ENCODE measurements at regions not wholly inside any gene's neighbourhood (a gene's known extent, or its start where the extent isn't known, plus 50 kb on each side); places are given as distances from the start of the nearest gene placed in this dataset.
"Not testable (repeated sequence)": the region's sequence is repeated elsewhere in the genome, so short reads cannot be mapped to it uniquely, and the experiment has no call there.

DNA sequence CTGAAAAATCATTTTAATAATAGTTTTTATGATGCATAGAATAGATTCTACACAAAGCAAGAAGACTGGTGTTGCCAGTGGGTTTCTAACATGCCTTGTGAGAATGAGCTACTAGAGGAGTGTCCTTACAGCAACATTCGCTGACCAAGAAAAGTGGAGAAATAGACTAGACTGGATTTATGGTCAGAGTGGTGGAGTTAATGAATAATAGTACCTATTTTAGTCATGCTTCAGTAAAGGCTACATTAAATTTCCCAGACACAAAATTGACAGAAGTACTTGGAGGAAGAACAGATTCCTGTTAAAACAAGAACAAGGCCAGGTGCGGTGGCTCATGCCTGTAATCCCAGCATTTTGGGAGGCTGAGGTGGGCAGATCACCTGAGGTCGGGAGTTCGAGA is 539.2 kb downstream of the ETS1 start:
- DNase-seq (ENCODE audit: low read depth in 2 of 3, low spot score in 2 of 3): no peak

DNA sequence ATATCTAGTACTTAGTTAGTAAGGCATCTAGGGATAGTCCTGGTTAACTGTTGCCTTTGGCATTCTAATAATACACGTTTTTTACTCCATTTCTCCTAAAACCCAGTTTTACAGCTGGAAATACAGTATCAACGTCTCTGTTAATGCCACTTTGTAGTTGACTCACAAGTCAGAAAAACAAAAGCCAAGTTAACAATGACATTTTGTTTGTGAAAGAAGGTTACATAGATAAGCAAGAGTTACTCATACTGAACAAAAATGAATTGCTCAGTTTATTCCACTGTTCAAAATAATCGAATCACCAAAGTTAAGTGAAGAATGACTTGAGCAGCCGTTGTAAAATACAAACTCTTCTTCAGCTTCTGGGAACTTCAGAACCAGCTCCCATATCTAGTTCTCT is 540.3 kb downstream of the ETS1 start:
- DNase-seq (ENCODE audit: low read depth in 2 of 3, low spot score in 2 of 3): no peak

DNA sequence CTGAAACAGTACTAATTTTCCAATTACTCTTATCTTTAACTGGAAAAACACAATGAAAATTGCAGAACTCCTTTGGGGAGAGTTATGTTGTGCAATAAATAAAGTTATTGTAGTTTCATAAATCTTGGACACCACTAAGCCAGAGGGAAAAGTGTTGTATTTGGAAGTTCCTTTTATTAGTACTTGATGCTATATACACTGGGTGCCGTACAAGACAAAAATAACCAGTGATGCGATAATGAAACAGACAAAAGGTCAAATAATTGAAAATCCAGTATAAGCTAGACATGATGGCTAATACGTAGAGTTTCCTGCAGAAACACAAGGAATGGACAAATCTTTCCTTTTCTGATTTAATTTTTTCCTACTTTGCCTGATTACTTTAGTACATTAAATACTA is 541.1 kb downstream of the ETS1 start:
- no peak for DNase-seq (ENCODE audit: low read depth in 2 of 3, low spot score in 2 of 3)

DNA sequence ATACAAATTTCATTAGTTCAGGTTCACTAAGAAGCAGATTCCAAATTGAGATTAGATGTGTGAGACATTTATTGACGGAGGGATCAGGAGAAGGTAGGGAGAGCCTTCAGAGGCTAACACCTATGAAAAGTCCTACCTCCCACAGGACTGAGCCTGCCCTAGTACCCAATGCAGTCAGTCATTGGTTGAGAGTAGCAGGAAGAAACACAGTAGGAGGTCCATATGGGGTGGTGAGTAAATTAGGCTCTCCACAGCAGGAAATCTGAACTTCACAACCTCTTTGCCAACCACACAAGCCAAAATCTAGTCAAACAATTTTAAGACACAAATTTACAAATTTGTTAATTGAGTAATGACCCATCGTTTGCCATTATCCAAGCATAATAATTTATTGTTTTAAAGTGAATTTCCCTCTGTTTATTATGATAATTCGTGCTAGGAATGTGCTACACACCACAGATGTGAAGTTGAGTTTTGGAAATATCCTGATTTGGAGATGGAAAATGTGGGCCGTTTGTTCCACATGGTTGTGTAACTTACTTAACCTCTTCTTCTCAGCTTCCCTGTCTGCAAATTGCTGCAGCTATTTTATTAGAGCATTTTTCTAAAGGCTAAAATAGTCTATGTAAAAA is 542.1 kb downstream of the ETS1 start:
- DNase-seq (ENCODE audit: low read depth in 2 of 3, low spot score in 2 of 3): no peak

- DNase-seq (ENCODE audit: low read depth in 2 of 3, low spot score in 2 of 3): no peak
These were observed 545.0 kb downstream of the ETS1 start for GRCh38 chr11:128042290-128042751.

DNA sequence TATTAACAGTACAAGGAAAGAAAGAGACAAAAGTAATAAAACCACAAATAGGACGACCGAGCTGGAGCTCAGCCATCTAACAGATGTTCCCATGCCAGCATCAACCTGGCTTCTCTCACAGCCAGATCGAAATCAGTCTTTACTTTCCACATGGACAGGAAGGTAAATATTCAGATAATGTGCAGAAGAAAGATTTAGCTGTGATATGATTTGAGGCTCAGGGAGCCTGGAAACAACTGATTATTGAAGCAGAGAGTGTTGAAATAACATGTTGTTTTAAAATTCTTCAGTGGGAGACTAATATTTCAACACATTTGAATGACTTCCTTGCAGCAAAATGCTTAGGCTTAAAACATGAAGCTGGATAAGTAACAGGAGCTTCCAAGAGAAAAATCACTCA is 546.8 kb downstream of the ETS1 start:
- DNase-seq (ENCODE audit: low read depth in 2 of 3, low spot score in 2 of 3): no peak

DNA sequence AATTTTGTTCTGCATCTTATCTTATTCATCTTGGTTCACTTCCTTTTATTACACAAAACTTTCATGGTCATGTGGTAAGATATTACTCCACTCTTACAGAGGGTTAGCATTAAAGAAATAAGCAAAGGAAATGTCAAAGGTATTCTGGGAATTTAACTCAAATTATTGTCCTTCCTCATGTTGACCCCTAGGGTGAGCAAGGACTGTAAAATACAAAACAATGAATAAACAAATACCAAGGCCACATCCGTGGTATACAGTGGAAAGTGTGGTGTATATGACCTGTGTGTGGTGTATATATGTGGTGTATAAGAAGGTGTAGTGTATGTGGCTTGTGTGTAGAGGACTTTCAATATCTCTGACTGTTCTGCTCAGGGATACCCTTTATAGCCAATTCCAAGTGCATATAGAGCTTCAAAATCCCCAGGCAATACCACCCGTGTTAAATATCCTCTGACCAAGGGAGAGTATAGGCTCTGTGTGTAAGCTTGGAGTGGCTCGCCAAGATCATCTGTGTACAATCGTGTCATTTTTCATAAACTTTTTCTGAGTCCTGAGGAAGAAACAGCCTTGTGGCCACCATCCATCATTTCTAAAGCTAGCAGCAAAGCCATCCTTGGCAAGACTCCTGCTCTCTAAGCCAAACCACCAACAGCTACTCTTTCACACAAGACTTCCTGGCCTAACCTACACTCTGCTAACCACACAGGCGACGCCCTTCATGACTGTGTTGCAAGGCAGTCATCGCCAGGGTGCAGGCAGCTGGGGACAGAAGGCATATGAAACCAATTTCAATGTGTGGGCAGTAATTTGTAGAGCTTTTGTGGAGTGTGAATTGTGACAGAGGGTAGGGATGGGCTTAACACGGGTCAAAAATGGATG is 548.0 kb downstream of the ETS1 start:
- peak in 2 of 3 experiments; percentile 46 to 54 for DNase-seq (ENCODE audit: low read depth in 2 of 3, low spot score in 2 of 3)

DNA sequence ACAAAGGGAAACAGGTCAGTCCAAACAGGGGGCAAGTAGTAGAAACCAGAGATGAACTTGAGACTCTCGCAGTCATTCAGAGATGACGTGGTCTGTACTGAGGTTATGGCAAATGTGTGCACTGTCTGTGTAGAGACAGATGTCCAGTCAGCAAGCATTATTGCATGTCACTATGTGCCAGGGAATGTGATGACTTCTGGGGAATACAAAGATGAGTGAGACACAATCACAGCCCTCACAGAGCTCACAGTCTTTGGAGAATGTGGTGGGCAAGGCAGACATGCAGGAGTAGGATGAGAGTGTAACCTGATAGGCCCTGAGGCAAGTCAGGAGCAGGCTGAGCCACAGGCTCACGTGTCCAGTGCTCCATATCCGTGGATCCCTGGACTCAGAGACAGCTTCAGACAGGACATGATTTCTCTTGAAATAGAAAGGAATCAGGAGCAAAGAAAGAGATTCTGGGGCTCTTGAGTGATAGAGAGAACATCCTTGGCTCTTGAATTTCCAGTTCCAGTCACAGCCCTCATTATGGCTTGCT is 550.7 kb downstream of the ETS1 start:
- DNase-seq (ENCODE audit: low read depth in 2 of 3, low spot score in 2 of 3): no peak

DNA sequence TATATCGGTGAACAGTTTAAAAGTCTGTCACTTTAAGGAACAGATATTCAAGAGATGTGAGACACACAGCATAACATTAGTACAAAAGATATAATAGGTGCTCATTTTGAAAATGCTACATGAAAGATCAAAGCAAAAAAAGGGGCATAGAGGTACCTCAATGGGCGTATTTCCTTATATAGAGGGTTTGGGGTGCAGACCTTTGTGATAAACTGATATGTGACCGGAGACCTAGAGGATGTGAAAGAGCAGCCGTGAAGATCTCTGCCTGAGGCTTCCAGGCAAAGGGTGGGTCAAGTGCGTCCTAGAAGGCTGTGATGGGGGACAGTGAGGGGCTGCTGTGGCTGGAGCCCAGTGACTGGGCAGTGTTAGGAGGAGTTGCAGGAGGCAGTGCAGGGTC is 551.4 kb downstream of the ETS1 start:
- no peak for DNase-seq (ENCODE audit: low read depth in 2 of 3, low spot score in 2 of 3)

DNA sequence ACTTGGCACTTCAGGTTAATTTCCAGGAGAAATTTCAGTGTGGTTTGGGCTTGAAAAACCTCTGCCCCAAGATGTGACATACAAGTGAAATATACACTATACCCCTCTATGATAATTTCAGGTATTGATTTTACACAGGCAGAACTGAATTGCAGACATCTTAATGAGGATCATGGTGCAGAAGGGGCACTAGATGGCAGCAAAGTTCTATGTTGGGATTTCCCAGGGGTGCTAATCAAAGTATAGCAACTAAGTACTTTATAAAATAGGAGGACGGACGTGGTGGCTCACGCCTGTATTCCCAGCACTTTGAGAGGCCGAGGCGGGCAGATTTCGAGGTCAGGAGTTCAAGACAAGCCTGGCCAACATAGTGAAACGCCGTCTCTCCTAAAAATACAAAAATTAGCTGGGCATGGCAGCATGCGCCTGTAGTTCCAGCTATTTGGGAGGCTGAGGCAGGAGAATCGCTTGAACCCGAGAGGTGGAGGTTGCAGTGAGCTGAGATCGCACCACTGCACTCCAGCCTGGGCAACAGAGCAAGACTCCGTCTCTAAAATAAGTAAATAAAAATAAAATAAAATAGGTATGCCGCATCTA is 555.7 kb downstream of the ETS1 start:
- not testable (repeated sequence) for DNase-seq (ENCODE audit: low read depth in 2 of 3, low spot score in 2 of 3)

- no peak for DNase-seq (ENCODE audit: low read depth in 2 of 3, low spot score in 2 of 3)
These were observed 558.1 kb downstream of the ETS1 start for GRCh38 chr11:128029219-128029722.

- no peak for DNase-seq (ENCODE audit: low read depth in 2 of 3, low spot score in 2 of 3)
These were observed 560.8 kb downstream of the ETS1 start for GRCh38 chr11:128026596-128026995.

- DNase-seq (ENCODE audit: low read depth in 2 of 3, low spot score in 2 of 3): no peak
These were observed 564.6 kb downstream of the ETS1 start for GRCh38 chr11:128022761-128023160.

- no peak for DNase-seq (ENCODE audit: low read depth in 2 of 3, low spot score in 2 of 3)
These were observed 565.4 kb downstream of the ETS1 start for GRCh38 chr11:128022007-128022368.

DNA sequence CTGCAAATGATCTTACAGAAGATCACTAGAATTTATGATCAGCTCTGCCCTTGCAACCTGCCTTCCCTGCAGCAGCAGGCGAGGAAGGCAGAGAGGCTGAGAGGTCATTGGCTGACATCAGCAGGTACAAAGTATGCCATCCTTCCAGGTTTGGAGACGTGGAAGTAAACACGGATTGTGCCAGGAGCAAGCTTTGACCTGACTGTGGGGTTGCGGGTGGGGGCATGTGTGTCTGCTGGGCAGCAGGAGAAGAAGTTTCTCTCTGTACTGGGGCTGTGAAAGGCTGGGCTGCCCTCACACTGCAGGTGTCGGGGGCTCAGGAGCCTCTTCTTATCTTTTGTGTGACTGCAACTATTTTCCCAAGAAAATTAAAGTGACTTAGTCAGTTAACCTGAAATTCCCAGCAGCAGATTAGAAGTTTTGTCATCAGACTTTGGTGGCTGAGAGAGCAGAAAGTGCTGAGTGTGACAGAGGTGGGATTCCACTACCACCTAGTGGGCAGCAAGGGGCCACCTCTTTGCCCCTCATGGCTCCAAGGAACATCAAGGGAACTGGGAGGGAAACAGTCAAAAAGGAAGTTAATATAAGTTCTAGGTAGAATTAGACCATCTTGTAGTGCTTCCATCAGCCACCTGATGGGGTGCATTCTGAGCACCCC is 565.9 kb downstream of the ETS1 start:
- DNase-seq (ENCODE audit: low read depth in 2 of 3, low spot score in 2 of 3): no peak

DNA sequence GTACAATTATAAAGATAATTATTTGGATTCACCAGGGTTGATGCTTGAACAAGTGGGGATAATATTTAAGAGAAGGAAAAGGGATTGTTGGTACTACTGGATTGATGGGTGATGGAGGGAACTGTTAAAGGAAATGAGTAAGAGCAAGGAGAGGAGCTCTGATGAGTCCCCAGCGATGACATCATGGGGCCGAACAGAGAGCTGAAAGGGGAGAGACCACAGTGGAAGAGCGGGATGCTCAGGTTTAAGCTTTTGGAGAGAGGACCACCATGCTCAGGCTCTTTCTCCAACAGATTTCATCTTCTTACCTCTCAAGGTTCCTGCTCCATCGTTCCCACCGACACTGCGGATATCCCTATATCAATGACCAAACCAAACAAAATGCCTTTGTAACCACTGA is 568.7 kb downstream of the ETS1 start:
- no peak for DNase-seq (ENCODE audit: low read depth in 2 of 3, low spot score in 2 of 3)

- no peak for DNase-seq (ENCODE audit: low read depth in 2 of 3, low spot score in 2 of 3)
These were observed 581.8 kb downstream of the ETS1 start for GRCh38 chr11:128005562-128005961.

GRCh38 chr11:127998421-127998820 is 588.9 kb downstream of the ETS1 start:
- DNase-seq (ENCODE audit: low read depth in 2 of 3, low spot score in 2 of 3): no peak

DNA sequence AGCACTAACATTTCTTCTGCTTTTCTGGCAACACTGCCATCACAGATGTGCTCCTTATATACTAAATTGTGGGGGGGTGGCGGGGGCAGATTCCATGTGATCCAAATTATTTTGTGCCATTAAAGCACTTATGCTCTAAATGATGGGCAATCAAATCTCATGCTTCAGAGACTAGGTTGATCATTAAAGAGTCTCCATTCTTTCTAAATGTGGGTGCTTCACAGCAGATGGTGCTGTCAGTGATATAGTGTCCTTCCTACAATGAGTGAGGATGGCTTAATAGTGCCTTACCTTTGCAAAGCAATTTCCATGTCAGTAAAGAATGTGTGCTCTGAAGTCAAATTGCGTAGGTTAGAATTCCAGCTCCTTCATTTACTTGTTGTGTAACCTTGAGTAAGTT is 589.8 kb downstream of the ETS1 start:
- no peak for DNase-seq (ENCODE audit: low read depth in 2 of 3, low spot score in 2 of 3)

DNA sequence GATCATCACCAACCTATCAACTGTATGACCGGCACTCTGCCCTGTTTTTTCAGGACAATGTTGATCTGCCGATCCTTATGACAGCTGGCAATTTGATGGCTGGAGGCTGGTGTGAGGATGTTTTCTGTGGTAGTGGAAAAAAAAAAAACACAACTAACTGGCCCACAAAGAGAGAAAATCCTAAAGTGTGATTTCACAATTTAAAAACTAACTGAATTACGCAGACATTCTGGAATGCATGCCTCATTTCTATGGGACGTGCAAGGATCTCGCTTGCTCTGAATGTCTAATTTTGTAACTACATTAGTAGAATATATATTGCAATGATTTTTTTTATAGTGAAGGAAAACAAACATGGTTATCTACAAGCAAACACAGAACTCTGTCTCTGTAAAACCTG is 590.5 kb downstream of the ETS1 start:
- no peak for DNase-seq (ENCODE audit: low read depth in 2 of 3, low spot score in 2 of 3)

- no peak for DNase-seq (ENCODE audit: low read depth in 2 of 3, low spot score in 2 of 3)
These were observed 591.4 kb downstream of the ETS1 start for GRCh38 chr11:127995921-127996320.
